CD4-positive, alpha-beta T cell treated with Interleukin-21 for 1 hour (primary cell): ENCODE measurements at regions not wholly inside any gene's neighbourhood (a gene's known extent, or its start where the extent isn't known, plus 50 kb on each side); places are given as distances from the start of the nearest gene placed in this dataset.

Experiments
- DNase-seq: peaks from one replicate; pipeline ENCODE4 v3.0.0-alpha.2; 2020

DNA sequence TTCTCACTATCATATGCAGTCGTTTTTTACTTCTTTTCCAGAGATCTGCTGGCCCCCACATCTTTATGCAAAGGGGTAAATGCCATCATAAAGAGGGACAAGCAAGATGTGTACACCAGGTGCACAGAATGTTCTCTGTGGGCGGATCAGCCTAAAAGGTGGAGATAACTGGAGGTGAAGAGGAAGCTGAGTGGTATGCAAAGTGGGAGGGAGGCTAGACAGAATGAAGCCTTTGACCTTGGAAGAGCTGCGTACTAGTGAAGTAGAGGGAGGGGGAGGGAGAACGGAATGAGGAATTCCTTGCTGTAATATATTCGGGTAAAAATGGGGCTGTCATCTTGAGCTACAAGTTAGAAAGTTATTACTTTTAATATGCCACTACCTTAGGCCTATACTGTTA lies 287.5 kb upstream of the VRK2 start:
- no peak for DNase-seq

GRCh38 chr2:57759822-57760300 lies 286.7 kb upstream of the VRK2 start:
- DNase-seq, result peak; percentile 63

GRCh38 chr2:57760381-57760801 lies 286.2 kb upstream of the VRK2 start:
- no peak for DNase-seq

DNA sequence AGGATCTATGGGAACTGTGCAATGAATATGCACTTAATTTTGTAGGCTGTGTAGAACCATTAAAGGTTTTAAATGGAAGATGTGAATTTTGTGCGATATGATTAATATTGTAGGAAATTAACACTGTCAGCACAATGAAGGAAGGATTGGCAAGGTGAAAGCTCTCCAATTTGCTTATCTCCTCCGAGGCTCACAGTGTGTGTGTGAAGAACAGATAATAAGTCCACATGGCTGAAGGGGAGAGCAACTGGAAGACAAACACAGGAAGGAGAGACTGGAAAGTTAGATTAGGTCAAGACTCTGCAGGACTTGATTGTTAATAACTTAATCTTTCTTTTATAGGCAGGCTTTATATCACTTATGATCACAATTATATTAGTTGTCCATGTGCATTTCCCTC lies 269.7 kb upstream of the VRK2 start:
- no peak for DNase-seq

- DNase-seq, result no peak
Measured at GRCh38 chr2:57782587-57782986, 264.0 kb upstream of the VRK2 start.

GRCh38 chr2:57793310-57793709 lies 253.3 kb upstream of the VRK2 start:
- no peak for DNase-seq

DNA sequence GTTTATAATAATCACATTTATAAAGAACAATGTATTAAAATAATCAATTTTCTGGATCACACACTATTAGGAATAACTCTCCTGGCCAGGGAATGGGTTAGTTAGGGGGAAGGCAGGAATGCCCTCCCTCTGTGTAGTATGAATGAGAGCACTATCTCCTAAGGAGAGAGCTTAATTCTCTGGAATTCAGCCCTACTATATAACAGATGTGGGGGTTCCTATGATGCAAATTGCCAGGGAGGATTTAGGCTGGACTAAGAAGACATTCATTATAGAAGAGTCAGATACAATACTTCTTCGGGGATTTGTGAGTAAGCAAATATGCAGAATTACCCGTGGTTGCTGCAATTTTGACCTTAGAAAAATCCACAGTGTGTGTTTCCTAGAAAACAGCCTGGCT lies 250.1 kb upstream of the VRK2 start:
- no peak for DNase-seq

DNA sequence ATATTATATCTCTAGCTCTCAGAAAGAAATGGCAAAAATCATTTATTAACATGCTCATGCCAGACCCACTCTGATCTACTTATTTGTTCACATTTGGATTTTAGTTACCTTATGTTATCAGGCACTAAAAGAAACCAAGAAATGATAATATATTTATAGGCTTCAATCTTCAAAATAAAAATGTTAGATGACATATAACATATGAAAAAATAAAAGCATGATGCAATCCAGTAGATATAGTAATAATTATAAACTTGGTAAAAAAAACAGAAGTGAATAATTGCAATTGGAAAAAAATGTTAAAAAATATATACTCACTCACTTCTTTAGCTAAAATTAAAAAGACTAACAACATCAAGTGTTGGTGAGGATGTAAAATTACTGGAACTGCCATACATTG lies 248.3 kb upstream of the VRK2 start:
- no peak for DNase-seq

- DNase-seq, result no peak
Measured at GRCh38 chr2:57802243-57802642, 244.4 kb upstream of the VRK2 start.

- DNase-seq, result no peak
Measured at GRCh38 chr2:57804971-57805370, 241.6 kb upstream of the VRK2 start.

GRCh38 chr2:57806449-57806968 lies 240.1 kb upstream of the VRK2 start:
- DNase-seq, result no peak

GRCh38 chr2:57809230-57809629 lies 237.4 kb upstream of the VRK2 start:
- DNase-seq, result no peak

DNA sequence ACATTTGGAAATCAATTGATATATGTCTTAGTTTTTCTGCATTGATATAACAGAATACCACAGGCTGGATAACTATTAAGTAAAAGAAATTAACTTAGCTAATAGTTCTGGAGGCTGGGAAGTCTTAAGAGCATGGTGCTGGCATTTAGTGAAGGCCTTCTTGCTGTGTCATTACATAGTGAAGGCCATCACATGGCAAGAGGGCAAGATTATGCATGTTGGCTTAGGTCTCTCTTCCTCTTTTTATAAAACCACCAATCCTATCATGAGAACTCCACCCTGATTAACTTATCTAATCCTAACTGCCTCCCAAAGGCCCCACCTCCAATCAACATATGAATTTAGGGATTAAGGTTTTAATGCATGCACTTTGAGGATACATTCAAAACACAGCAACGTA lies 225.5 kb upstream of the VRK2 start:
- no peak for DNase-seq

DNA sequence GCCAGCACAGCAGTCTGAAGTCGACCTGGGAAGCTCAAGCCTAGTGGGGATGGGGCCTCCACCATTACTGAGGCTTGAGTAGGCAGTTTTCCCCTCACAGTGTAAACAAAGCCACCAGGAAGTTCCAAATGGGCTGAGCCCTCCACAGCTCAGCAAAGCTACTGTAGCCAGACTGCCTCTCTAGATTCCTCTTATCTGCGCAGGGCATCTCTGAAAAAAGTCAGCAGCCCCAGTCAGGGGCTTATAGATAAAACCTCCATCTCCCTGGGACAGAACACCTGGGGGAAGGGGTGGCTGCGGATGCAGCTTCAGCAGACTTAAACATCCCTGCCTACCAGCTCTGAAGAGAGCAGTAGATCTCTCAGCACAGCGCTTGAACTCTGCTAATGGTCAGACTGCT lies 218.4 kb upstream of the VRK2 start:
- DNase-seq, result no peak

GRCh38 chr2:57834666-57835065 lies 211.9 kb upstream of the VRK2 start:
- no peak for DNase-seq

GRCh38 chr2:57842531-57842930 lies 204.1 kb upstream of the VRK2 start:
- no peak for DNase-seq

DNA sequence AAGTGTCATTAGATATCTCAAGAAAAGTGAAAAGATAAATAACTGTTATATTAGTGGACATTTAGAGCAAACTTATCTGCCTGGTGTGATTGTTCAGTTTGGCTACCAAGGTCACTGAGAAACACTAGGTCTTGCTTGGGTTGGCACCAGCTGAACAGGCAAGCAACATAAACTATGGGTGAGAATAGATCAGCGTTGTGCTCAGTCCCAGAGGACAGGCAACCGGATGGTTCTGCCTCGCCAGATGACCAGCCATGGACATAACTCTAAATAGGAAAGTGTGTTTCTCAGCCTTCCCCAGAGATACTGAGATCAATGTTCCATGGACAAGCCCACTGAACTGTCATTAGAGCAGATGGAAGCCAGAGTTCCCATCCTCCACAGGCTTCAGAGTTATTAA lies 203.4 kb upstream of the VRK2 start:
- DNase-seq, result no peak

DNA sequence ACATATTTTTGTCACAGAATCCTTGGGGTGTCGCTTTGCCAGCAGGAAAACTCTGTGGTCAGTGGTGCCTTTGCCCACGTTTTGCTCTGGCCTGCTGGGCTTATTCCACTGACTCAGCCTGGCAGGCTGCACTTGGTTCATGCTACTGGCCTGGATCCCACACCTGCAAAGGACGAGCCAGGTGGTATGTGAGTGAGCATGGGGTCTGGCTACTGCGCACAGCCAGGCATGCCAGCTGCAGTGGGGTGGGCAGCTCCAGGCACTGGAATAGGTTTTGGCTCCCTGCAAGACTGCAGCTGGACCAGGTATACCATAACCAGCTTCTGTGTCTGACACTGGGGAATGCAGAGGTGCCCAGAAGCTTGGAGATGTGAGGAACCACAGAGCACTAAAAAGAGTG lies 197.9 kb upstream of the VRK2 start:
- no peak for DNase-seq

GRCh38 chr2:57849843-57850242 lies 196.8 kb upstream of the VRK2 start:
- no peak for DNase-seq

DNA sequence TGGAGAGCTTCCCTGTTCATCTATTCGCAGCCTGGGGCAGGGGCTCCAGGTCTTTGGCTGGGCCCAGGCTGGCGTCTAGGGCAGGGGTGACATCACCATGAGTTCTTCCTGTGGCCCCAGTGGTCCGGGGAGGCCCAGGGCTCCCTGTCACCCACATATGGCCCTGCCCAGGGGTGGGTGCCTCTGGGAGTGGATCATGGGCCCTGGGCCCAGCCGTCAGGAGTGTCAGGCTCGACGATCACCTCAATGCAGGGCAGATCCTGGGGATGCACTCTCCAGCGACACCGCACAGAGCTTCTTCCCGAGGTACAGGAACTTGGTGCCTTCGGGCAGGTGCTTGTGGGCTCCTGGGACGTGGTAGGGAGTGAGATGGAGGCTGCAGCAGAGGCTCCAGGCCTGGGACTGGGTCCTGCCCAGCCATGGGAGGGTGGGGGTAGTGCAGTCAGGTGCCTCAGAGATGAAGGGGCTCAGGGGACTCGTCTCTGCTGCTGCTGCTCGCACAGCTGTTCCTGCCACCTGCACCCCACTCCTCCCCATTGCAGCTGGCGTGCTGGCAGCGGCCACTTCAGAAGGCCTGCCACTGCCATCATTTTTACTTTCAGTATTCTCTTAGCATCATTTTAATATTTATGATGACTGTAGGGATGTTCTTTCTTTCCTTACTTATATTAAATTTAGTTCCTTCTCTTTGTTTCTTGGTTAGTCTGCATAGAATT lies 196.0 kb upstream of the VRK2 start:
- DNase-seq, result no peak

DNA sequence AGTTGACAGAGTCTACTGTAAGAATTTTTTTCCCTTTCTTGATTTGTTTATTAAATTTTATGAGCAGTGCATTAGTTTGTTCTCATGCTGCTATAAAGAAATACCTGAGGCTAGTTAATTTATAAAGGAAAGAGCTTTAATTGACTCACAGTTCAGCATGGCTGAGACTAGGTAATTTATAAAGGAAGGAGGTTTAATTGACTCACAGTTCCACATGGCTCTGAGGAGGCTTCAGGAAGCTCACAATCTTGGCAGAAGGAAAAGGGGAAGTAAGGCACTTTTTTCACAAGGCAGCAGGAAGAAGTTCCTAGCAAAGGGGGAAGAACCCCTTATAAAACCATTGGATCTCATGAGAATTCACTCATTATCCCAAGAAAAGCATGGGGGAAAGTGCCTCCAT lies 191.4 kb upstream of the VRK2 start:
- no peak for DNase-seq

DNA sequence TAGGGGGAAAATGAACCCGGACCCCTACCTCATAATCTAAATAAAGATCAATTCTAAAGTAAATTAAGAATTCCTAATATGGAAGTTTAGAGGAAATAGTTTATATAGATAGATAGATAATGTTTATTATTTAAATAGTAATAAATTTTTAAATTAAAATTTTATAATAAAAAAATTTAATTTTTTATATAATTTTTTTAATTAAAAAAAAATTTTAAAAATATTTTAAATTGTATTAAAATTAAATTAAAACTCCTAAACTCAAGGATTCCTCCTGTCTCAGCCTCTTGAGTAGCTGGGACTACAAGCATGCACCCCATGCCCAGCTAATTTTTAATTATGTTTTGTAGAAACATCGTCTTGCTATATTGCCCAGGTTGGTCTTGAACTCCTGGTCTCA lies 186.9 kb upstream of the VRK2 start:
- no peak for DNase-seq

DNA sequence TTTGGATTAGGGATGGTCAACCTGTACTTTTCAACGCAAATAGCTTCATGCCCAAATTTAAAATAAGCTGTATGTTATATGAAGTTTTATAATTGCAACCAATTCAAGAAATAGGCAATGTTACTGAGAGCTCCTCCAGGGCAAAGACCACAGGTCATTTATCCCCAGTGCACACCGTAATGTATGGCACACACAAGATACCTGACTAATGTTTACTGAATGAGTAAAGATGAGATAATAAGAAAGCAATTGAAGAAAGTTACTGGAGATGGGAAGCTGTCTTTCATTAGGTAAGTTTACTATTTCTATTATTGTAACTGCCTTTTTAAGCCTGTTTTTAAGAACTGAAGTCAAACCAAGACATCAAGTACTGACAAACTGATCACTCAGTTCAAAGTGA lies 184.5 kb upstream of the VRK2 start:
- DNase-seq, result no peak

GRCh38 chr2:57862727-57863126 lies 183.9 kb upstream of the VRK2 start:
- no peak for DNase-seq

DNA sequence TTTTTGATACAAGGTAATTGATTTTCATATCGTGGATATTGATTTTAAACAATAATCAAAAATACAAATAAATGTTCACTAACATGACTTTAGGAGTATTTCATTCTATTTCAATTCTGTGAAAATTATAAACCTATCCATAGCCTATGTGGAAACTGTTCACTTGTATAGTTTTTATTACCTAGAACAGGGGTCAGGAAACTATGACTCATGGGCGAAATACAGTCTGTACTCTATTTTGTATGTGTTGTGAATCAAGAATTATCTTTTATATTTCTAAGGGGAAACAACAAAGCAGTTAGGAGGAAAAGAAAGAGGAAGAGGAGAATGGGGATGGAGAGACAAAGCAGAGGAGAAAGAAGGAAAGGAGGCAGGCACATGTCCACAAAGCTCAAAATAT lies 181.7 kb upstream of the VRK2 start:
- no peak for DNase-seq
